ENCODE measurements at regions not wholly inside any gene's neighbourhood (a gene's known extent, or its start where the extent isn't known, plus 50 kb on each side); places are given as distances from the start of the nearest gene placed in this dataset.

DNA sequence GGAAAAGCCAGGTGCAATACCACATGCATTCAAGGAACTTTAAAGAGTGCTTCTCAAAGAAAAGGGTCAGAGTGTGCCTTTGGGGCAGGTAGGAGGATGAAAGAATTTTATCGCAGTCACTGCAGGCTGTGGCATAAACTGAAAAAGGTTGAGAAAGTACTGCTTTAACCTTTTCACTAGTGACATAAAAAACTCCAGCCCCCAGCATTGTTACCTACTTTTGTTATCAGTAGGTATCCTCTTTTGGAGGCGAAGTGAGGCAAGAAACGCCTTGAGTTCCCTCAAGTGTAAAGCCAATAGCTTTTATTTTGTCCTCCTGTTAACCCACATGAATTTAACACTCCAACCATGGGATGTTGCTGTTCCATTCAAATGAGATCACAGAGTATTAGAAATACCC is 64.7 kb upstream of the CHD1 start:
- no peak for DNase-seq

DNA sequence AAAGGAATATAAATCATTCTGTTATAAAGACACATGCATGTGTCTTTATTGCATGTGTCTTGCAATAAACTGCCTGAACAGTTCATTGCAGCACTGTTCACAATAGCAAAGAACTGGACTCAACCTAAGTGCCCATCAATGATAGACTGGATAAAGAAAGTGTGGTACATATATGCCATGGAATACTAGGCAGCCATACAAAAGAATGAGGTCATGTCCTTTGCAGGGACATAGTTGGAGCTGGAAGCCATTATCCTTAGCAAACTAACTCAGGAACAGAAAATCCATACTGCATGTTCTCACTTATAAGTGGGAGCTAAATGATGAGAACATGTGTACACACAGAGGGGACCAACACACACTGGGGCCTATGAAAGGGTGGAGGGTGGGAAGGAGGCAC is 63.7 kb upstream of the CHD1 start:
- no peak for DNase-seq

DNA sequence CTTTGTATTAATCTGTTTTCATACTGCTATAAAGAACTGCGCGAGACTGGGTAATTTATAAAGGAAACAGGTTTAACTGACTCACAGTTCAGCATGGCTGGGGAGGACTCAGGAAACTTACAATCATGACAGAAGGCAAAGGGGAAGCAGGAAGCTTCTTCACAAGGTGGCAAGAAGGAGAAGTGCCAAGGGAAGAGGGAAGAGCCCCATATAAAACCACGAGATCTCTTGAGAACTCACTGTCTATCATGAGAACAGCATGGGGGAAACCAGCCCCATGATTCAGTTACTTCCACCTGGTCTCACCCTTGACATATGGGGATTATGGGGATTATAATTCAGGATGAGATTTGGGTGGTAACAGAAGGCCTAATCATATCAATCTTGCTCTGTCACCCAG is 60.9 kb upstream of the CHD1 start:
- DNase-seq, result no peak

DNA sequence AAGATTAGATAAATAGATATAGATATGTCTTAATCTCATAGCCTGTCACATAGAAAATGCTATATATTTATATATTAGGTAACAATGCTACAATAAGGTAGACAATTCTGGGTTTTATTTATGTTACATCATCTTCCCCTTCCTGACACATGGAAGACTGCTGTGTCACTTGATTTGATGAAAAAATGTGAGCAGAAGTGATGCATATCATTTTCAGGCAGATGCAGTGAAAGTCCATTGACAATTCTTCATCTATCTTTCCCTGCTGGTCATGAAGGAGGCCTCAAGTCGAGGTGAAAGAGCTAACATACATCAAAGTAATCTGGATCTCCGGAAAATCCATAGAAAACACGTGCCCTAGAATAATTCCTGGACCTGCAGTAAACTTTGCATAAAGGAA is 57.8 kb upstream of the CHD1 start:
- no peak for DNase-seq

DNA sequence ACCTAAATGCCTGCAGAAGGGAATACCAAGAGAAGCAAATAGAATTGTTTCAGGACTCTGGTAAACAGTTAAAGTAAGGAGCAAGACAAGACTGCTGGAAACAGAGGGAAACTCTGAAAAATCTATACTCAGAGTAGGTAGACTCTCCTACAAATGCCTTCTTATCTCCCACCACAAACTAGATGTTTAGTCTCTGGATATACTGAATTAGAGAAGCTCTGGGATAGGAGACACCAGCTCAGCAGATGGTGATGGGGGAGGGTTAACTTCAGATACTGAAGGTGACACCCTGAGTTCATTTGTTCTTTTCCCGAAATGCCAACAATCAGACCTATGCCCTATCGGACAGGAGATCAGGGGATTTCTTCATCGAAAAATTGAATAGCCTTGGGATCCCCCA is 54.1 kb upstream of the CHD1 start:
- DNase-seq, result no peak
